Heart left ventricle (tissue), 16 donors: ENCODE measurements at regions not wholly inside any gene's neighbourhood (a gene's known extent, or its start where the extent isn't known, plus 50 kb on each side); places are given as distances from the start of the nearest gene placed in this dataset.

Experiments used
- ATAC-seq, 4 donors: fragments of 200-7000 bp; cut with Tn5 transposase; one replicate each; pipeline ENCODE4 v1.9.1; 2020 to 2022; ENCODE audit warnings: moderate library complexity in 4 of 4, mild to moderate bottlenecking in 3 of 4, moderate number of reproducible peaks in 1 of 4
- DNase-seq, 5 donors: peaks; one replicate each; pipeline ENCODE4 v3.0.0-alpha.2; 2020
- H3K27ac ChIP-seq, 12 donors: fragments of 200-600 bp; sonication (generic) in 4 of 12; one replicate each; pipeline versions ENCODE4 v1.5.0 to v1.8.0; 2016 to 2022; ENCODE audit warnings: mild to moderate bottlenecking in 2 of 12
- H3K27me3 ChIP-seq, 9 donors: fragments of 200-600 bp; sonication (generic) in 2 of 9; one replicate each; pipeline versions ENCODE4 v1.5.1 to v1.8.0; 2016 to 2022; ENCODE audit warnings: mild to moderate bottlenecking in 3 of 9
- H3K36me3 ChIP-seq, 9 donors: fragments of 200-600 bp; sonication (generic) in 2 of 9; one replicate each; pipeline versions ENCODE4 v1.5.0 to v1.8.0; 2018 to 2022; ENCODE audit warnings: mild to moderate bottlenecking in 2 of 9
- H3K4me1 ChIP-seq, 12 donors: fragments of 200-600 bp; sonication (generic) in 4 of 12; one replicate each; pipeline versions ENCODE4 v1.5.0 to v1.8.0; 2016 to 2022; ENCODE audit warnings: mild to moderate bottlenecking in 3 of 12
- H3K4me3 ChIP-seq, 12 donors: fragments of 200-600 bp; sonication (generic) in 4 of 12; one replicate each; pipeline versions ENCODE4 v1.5.0 to v1.8.0; 2017 to 2022; ENCODE audit warnings: mild to moderate bottlenecking in 9 of 12, moderate library complexity in 4 of 12
- H3K9me3 ChIP-seq, 12 donors: fragments of 200-600 bp; sonication (generic) in 4 of 12; one replicate each; pipeline versions ENCODE4 v1.5.0 to v1.8.0; 2016 to 2022; ENCODE audit warnings: mild to moderate bottlenecking in 1 of 12
- CTCF ChIP-seq, 12 donors: fragments of 200-600 bp; sonication (generic) in 4 of 12; IDR thresholded peaks; one replicate each; pipeline versions ENCODE4 v1.5.0 to v1.8.0; 2018 to 2022; ENCODE audit warnings: antibody characterized with exemption in 12 of 12, mild to moderate bottlenecking in 5 of 12
- POLR2A ChIP-seq, 2 donors: fragments of 450-650 bp; IDR thresholded peaks; one replicate each; pipeline ENCODE4 v1.6.1; 2017; ENCODE audit warnings: antibody characterized with exemption in 2 of 2, mild to moderate bottlenecking in 2 of 2, moderate library complexity in 2 of 2
- WGBS, 4 donors: extraction: QIAGEN DNeasy Blood & Tissue Kit in 2 of 4; methylation state at CpG; one replicate each; pipeline versions ENCODE4 v1.1.5 to v1.1.7; 2013 to 2018; 5-methylcytosine and 5-hydroxymethylcytosine counted together
- intact Hi-C, 10 donors: fragments of 100-400 bp; cut with DNase I; formaldehyde crosslinking; loops; one replicate each; pipeline versions ENCODE4 v1.11.1 to v1.14.2; 2022
- donor health status: ischemic (EF 13 %, LVEDD 7.1; RV severe dilation, severe dysfunction).
- donor health status: healthy with polysubstance abuse.
- donor health status: DM: no; HTN: yes; CAD: no.
- donor health status: DM: no; HTN: no; CAD: no.
- donor health status: ischemic (EF 25% LVEDD 6.9; RV normal size, moderate dysfunction).
- donor health status: ischemic (EF 25% LVEDD 5.7; RV mildly dilated, moderate dysfunction).
- donor health status: healthy.
- donor health status: DM: yes; HTN: yes; CAD: no.
- donor health status: ischemic (EF 35%, LVEDD 5.7; RV mildly dilated, moderate dysfunction).
- donor health status: nonischemic (EF 11% LVEDD 7.7; RV severe dilation, severe dysfunction).
- donor health status: DM: yes; HTN: yes; CAD: no.
- donor health status: PGD.
- donor health status: ischemic (EF 29% LVEDD 5.4; RV normal size, mild dysfunction).
- donor health status: nonischemic (EF 23%, LVEDD 6.1; RV moderate dilation, normal function).

- H3K27me3 ChIP-seq, result peaks cover 0 to 4% (median 0%) of the 10 kb centered on the region in 9 donors
- H3K4me3 ChIP-seq, result no peak overlapping the region
- no peaks in the 10 kb centered on the region for H3K4me1 ChIP-seq
- TF ChIP-seq CTCF (IDR thresholded peaks at IDR 0.05) (no peak), POLR2A (IDR thresholded peaks at IDR 0.05) (no peak)
- no peak for ATAC-seq
- 75 to 84% (median 80%) methylated on average over 11 of the region's 11 CpGs for WGBS, 4 donors
- no peaks in the 10 kb centered on the region for H3K9me3 ChIP-seq
- no peaks in the 10 kb centered on the region for H3K36me3 ChIP-seq
- no peak overlapping the region for H3K27ac ChIP-seq
- intact Hi-C loops, result loop anchor here in 1 of 10 donors (10.0 kb wide), 1 partner anchor 468 kb away; no protein-coding TSS in a partner anchor
- DNase-seq, result no peak
Measured at GRCh38 chr9:119986713-119987112, 593.3 kb downstream of the CDK5RAP2 start.

GRCh38 chr9:119986205-119986604 is 593.8 kb downstream of the CDK5RAP2 start:
- WGBS, 4 donors, result 49 to 61% (median 59%) methylated on average over 2 to 4 of the region's 4 CpGs; no CpG with 5 or more reads in 1 of the 4 donors
- no peak for DNase-seq
- peaks cover 0 to 4% (median 0%) of the 10 kb centered on the region in 9 donors for H3K27me3 ChIP-seq
- no peak for TF ChIP-seq CTCF (IDR thresholded peaks at IDR 0.05)
- no peak for TF ChIP-seq POLR2A (IDR thresholded peaks at IDR 0.05)
- no peaks in the 10 kb centered on the region for H3K4me1 ChIP-seq
- no peak overlapping the region for H3K4me3 ChIP-seq
- ATAC-seq, result no peak
- no peak overlapping the region for H3K27ac ChIP-seq
- no peaks in the 10 kb centered on the region for H3K9me3 ChIP-seq
- H3K36me3 ChIP-seq, result no peaks in the 10 kb centered on the region
- intact Hi-C loops, result loop anchor here in 1 of 10 donors (10.0 kb wide), 1 partner anchor 469 kb away; no protein-coding TSS in a partner anchor

- Histone ChIP-seq H3K27ac (no peak overlapping the region), H3K4me1 (peaks cover 0 to 4% (median 0%) of the 10 kb centered on the region in 12 donors), H3K4me3 (no peak overlapping the region), H3K36me3 (no peaks in the 10 kb centered on the region), H3K9me3 (no peaks in the 10 kb centered on the region), H3K27me3 (peaks cover 0 to 7% (median 0%) of the 10 kb centered on the region in 9 donors)
- no peak for TF ChIP-seq CTCF (IDR thresholded peaks at IDR 0.05)
- TF ChIP-seq POLR2A (IDR thresholded peaks at IDR 0.05), result no peak
- DNase-seq (no peak), ATAC-seq (no peak)
- WGBS, 4 donors, result 65 to 82% (median 74%) methylated on average over 2 of the region's 2 CpGs
- intact Hi-C loops, result no loop called here
Measured at GRCh38 chr9:119974026-119974425, 604.8 kb upstream of the BRINP1 start.

- intact Hi-C loops, result loop anchor here in 9 of 10 donors (1.0 to 10.0 kb wide), 8 partner anchors 376 to 508 kb away; no protein-coding TSS in a partner anchor
- Histone ChIP-seq H3K9me3 (no peaks in the 10 kb centered on the region), H3K36me3 (no peaks in the 10 kb centered on the region), H3K4me1 (peaks cover 0 to 10% (median under 1%) of the 10 kb centered on the region in 12 donors), H3K27ac (no peak overlapping the region), H3K4me3 (no peak overlapping the region), H3K27me3 (peaks cover 0 to 7% (median 0%) of the 10 kb centered on the region in 9 donors)
- TF ChIP-seq CTCF (IDR thresholded peaks at IDR 0.05) (peak; percentile 77 to 93 (median 88)), POLR2A (IDR thresholded peaks at IDR 0.05) (no peak)
- 34 to 36% (median 34%) methylated on average over 17 of the region's 17 CpGs for WGBS, 4 donors
- peak; percentile 75 to 94 (median 88) for ATAC-seq
- peak; percentile 63 to 84 (median 75) for DNase-seq
Measured at GRCh38 chr9:119968836-119969707, 599.8 kb upstream of the BRINP1 start.
